MM.1S (cell line): ENCODE measurements at regions not wholly inside any gene's neighbourhood (a gene's known extent, or its start where the extent isn't known, plus 50 kb on each side); places are given as distances from the start of the nearest gene placed in this dataset.

Experiments used
- CTCF ChIP-seq: fragments of 300-600 bp; sonication (generic); IDR thresholded peaks from 2 replicates; pipeline ENCODE4 v1.5.1; 2016; ENCODE audit warnings: antibody characterized with exemption, low read length, mixed read lengths
- EZH2 ChIP-seq: fragments of 300-600 bp; sonication (generic); optimal IDR thresholded peaks from 2 replicates; pipeline ENCODE3; 2017; ENCODE audit warnings: low read depth, mild to moderate bottlenecking, antibody characterized with exemption, low read length, mixed read lengths

DNA sequence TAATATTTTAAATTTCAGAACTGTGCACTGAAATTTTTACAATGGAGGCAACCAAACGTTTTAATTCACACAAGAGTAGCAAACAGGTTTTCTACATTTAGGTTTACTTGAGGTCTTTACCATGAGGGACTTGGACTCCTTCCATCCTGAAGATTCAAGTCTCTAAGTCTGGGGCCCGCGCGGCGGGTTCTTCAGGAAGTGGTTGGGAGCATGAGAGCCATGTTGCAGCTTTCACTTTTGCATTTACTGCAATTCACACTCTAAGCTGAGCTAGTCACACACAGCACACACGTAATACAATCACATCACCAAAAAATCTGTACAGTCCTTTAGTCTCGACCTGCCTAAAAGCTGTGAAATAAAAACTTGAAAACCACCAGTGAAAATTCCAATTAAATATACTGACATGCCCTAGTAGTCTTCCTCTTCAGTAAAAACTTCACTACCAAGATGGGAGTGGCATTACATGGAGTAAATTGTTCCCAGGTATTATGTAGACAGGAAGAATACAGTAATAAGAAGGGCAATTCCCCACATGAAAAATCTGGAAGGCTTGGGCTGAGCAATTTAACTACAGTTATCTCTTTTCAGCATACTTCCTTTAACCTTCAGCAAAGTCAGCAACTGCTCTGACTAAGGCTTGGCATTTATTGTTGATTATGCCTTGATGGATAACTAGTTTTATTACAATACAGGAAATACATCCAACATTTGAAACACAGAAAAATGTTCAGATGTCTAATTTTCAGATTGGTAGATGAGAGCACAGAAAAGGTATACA, 571.1 kb upstream of the DIPK2B start:
- TF ChIP-seq CTCF, result no peak
- TF ChIP-seq EZH2, result no peak
